ENCODE measurements at regions not wholly inside any gene's neighbourhood (a gene's known extent, or its start where the extent isn't known, plus 50 kb on each side); places are given as distances from the start of the nearest gene placed in this dataset.
A peak's percentile ranks its signal among the peaks of the same experiment; 100 is the strongest.

DNA sequence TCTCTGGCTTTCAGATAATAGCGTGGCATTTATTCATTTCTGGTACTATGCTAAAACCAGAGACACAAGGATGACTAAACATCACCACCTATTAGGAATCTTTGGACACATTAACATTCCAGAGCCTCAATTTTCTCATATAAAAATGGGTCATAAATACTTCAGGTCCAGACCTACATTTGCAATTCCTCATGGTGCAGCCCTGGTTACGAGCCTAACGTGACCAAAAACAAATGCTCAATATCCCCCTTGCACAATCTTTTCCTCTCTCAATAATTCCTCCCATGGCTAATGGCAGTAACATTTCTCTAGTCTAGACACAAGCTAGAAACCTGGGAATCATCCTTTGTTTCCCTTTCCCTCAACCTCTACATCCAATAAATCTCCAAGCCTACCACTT is 112.8 kb upstream of the NABP1 start:
- TF ChIP-seq MYC (IDR thresholded peaks at IDR 0.05; ENCODE audit: low read depth, low read length) (no peak), POLR2A (IDR thresholded peaks at IDR 0.05; ENCODE audit: extremely low read depth, insufficient read length) (no peak)
- TF ChIP-seq, protein P1, sequence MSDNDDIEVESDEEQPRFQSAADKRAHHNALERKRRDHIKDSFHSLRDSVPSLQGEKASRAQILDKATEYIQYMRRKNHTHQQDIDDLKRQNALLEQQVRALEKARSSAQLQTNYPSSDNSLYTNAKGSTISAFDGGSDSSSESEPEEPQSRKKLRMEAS (IDR thresholded peaks at IDR 0.05; ENCODE audit: low read depth, low read length), result no peak
- TF ChIP-seq, protein P2, sequence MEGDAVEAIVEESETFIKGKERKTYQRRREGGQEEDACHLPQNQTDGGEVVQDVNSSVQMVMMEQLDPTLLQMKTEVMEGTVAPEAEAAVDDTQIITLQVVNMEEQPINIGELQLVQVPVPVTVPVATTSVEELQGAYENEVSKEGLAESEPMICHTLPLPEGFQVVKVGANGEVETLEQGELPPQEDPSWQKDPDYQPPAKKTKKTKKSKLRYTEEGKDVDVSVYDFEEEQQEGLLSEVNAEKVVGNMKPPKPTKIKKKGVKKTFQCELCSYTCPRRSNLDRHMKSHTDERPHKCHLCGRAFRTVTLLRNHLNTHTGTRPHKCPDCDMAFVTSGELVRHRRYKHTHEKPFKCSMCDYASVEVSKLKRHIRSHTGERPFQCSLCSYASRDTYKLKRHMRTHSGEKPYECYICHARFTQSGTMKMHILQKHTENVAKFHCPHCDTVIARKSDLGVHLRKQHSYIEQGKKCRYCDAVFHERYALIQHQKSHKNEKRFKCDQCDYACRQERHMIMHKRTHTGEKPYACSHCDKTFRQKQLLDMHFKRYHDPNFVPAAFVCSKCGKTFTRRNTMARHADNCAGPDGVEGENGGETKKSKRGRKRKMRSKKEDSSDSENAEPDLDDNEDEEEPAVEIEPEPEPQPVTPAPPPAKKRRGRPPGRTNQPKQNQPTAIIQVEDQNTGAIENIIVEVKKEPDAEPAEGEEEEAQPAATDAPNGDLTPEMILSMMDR (IDR thresholded peaks at IDR 0.05; ENCODE audit: low read depth, low read length), result no peak

DNA sequence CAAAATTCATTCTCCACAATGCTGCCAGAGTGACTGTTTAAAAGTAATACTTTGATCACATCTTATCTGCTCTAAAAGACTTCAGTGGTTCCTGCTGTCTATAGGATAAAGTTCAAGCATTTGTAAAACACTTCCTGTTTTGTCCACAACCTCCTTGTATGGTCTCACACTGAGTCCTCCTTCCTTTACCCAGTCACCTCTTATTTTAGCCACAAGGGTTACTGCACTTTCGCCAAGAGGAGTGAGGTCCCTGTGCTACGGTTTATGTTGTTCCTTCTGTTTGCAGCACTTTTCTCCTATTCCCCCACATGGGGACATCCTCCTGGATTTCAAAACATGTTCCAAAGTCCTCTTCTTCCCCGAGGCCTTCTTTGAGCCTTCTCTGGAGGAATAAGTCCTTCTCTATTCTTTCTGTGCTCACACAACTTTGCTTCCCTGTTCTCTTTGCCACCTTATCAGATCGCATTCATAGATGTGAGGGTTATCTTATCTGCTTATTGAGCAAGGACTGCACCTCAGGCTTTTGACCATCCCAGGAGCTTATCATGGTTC is 112.2 kb upstream of the NABP1 start:
- no peak for TF ChIP-seq POLR2A (IDR thresholded peaks at IDR 0.05; ENCODE audit: extremely low read depth, insufficient read length)
- TF ChIP-seq, protein P2 (IDR thresholded peaks at IDR 0.05; ENCODE audit: low read depth, low read length), result no peak
- TF ChIP-seq, protein P1 (IDR thresholded peaks at IDR 0.05; ENCODE audit: low read depth, low read length), result no peak
- TF ChIP-seq MYC (IDR thresholded peaks at IDR 0.05; ENCODE audit: low read depth, low read length), result no peak
- DNase-seq (ENCODE audit: low read depth), result peak; percentile 60
- H3K4me3 ChIP-seq (ENCODE audit: low read depth, low read length), result no peak overlapping the region

More for the DNA sequence above, 112.8 kb upstream of the NABP1 start:
- H3K4me3 ChIP-seq (ENCODE audit: low read depth, low read length), result no peak overlapping the region
- DNase-seq (ENCODE audit: low read depth), result no peak

DNA sequence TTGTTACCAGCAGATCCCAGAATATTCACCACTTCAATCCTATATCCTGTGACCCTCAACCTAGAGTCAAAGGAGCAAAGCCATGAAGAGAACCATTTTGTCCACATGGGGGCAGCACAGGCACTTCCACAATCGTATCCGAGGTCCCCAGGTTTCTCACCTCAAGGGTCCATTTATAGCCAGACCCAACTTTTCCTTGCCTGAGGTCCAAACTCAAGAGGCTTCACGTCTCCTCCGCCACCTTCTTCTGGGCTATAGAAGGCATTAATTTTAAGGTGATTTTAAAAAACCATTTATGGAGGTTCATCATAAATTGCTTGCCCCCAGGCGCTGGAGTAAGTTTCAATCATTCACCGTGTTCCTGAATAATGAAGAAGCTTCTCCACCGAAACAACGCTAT is 111.6 kb upstream of the NABP1 start:
- H3K4me3 ChIP-seq (ENCODE audit: low read depth, low read length), result no peak overlapping the region
- DNase-seq (ENCODE audit: low read depth), result peak; percentile 75
- no peak for TF ChIP-seq MYC (IDR thresholded peaks at IDR 0.05; ENCODE audit: low read depth, low read length)
- no peak for TF ChIP-seq POLR2A (IDR thresholded peaks at IDR 0.05; ENCODE audit: extremely low read depth, insufficient read length)
- TF ChIP-seq, protein P2 (IDR thresholded peaks at IDR 0.05; ENCODE audit: low read depth, low read length), result peak; percentile 90
- TF ChIP-seq, protein P1 (IDR thresholded peaks at IDR 0.05; ENCODE audit: low read depth, low read length), result no peak

DNA sequence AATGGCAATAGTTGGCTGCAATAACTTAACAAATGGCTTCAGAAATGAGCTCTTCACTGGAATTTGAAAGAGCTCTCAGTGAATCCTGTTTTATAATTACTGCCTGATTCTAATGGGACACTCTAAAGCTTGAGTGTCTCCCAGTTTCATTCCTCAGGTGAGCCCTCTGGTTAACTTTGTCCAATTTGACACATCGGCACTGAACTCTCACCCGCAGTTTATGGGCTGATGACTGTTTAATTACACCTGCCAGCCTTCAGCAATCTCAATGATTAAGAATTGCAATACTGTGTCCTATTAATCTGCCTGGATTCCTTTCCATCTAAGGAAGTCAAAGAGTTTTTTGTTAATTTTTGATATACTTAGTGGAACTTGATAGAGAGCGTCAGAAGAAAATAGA is 110.7 kb upstream of the NABP1 start:
- TF ChIP-seq, protein P2 (IDR thresholded peaks at IDR 0.05; ENCODE audit: low read depth, low read length), result no peak
- TF ChIP-seq MYC (IDR thresholded peaks at IDR 0.05; ENCODE audit: low read depth, low read length) (no peak), POLR2A (IDR thresholded peaks at IDR 0.05; ENCODE audit: extremely low read depth, insufficient read length) (no peak)
- TF ChIP-seq, protein P1 (IDR thresholded peaks at IDR 0.05; ENCODE audit: low read depth, low read length), result no peak
- DNase-seq (ENCODE audit: low read depth), result no peak
- no peak overlapping the region for H3K4me3 ChIP-seq (ENCODE audit: low read depth, low read length)

DNA sequence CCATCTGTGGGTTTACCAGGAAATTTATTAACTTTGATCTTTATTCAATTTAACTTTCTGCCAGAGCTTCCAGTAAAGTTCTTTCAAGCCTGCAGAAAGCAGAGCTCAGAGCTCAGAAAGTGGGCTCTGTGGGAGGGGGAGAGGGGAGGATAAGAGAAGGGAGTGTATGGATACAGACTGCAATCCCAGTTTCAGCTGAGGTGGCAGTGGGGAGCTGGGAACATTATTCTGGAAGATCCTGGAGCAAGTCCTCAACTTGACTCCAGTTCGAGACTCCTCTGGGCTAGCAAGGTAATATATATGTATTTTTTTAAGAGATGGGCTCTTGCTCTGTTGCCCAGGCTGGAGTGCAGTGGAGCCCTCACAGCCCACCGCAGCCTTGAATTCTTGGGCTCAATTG is 108.9 kb upstream of the NABP1 start:
- TF ChIP-seq, protein P1 (IDR thresholded peaks at IDR 0.05; ENCODE audit: low read depth, low read length), result no peak
- TF ChIP-seq MYC (IDR thresholded peaks at IDR 0.05; ENCODE audit: low read depth, low read length) (no peak), POLR2A (IDR thresholded peaks at IDR 0.05; ENCODE audit: extremely low read depth, insufficient read length) (no peak)
- TF ChIP-seq, protein P2 (IDR thresholded peaks at IDR 0.05; ENCODE audit: low read depth, low read length), result no peak
- no peak for DNase-seq (ENCODE audit: low read depth)
- no peak overlapping the region for H3K4me3 ChIP-seq (ENCODE audit: low read depth, low read length)

Measured in NB4 (cell line).